GM21526 (cell line): ENCODE measurements at regions not wholly inside any gene's neighbourhood (a gene's known extent, or its start where the extent isn't known, plus 50 kb on each side); places are given as distances from the start of the nearest gene placed in this dataset.

ENCODE experiments used
- ATAC-seq: cut with Tn5 transposase; IDR thresholded peaks from one replicate; pipeline ENCODE4 v1.9.1; 2021; ENCODE audit warnings: moderate library complexity; ENCODE audit not compliant: unreplicated experiment, low FRiP score

GRCh38 chr22:49627217-49628181 lies 200.2 kb downstream of the BRD1 start:
- no peak for ATAC-seq

DNA sequence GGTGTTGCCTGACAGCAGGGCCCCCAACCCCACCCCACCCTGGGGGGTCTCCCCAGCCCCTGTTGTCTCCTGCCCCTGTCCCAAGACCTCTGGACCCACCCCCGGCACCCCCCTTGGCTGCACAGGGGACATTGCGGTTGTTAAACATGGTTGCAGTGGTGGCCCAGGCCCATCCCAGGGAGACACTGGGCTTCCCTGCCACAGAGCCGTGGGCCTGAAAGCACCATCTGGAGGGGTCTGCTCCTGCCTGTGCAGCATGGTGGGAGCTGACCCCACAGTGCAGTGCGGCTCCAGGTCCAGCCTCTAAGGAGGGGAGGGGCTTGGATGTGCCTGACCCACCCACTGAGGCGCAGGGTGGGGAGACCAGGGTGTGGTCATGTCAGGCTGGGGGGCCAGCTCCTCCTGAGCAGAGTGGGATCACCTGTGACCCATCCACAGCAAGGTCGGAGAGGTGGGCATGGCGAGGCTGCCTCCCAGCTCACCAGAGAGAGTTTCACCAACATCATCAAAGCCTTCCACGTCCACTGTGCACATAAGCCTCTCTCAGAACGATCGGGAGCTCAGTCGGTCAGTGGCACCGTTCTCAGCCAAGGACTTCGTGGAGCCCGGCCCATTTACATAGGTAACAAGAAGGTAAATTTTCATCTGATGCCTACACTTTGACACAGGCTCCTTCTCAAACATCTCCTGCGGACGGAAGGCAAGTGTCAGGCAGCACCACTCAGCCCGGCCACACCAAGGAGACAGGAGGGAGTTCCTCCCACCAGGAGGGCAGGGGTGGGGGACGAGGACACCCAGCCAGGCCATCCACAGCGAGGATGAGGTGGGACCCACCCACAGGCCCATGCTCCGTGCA lies 201.1 kb downstream of the BRD1 start:
- ATAC-seq = no peak

- ATAC-seq = no peak
Observed at GRCh38 chr22:49624421-49625177, 203.1 kb downstream of the BRD1 start.

- no peak for ATAC-seq
Observed at GRCh38 chr22:49623715-49624114, 204.0 kb downstream of the BRD1 start.

- no peak for ATAC-seq
Observed at GRCh38 chr22:49623176-49623575, 204.5 kb downstream of the BRD1 start.

- no peak for ATAC-seq
Observed at GRCh38 chr22:49622241-49623105, 205.2 kb downstream of the BRD1 start.

DNA sequence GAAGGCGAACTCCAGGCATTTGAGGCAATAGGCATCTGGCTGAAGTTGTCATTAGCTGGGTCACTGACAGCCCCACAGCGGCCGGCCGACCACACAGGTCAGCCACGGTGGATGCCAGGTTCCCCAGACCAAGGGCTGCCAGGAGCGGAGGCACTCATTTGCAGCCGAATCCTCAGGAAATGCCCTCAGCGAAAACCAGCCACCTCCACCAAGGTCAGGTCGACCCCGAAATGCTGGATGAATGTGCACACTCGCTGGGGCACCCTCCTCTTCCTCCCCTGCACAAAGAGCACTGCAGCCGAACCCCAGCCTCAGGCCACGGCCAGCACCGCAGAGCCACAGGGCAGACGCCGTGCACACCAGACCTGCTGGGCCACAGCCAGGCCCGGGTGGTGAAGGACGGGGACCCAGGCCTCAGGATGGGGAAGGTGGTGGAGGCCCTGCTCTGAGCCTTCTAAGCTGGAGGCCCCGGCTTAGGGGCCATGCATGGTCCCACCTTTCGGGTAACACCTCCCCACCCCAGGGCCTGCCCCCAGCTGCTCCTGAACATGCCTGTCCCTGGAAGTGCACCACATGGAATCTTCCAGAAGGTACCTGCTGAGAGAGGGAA lies 206.0 kb downstream of the BRD1 start:
- no peak for ATAC-seq

- ATAC-seq = no peak
Observed at GRCh38 chr22:49620666-49621065, 207.0 kb downstream of the BRD1 start.

DNA sequence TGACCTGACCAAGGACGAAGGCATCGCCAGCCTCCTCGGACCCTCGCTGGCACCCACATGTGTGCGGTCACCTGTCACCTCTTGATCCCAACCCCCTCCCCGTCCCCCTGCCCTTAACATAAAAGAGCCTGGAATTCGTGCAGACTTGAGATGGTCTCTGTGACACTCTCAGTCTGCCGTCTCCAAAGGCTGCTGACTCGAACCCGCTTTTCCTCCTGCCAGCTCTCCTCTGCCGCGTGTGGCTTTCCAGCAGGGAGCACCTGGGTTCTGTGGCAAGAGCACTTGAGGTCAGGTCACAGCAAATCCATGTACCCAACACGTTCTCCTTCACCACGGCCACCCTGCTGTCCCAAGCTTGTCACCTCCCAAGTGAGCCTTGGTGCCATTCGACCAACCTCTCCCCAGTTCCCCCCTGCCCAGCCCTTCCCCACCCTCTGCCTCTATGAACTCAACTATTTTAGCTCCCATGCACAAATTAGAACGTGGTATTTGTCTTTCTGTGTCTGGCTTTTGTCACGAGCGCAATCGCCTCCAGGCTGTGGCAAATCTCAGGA lies 207.6 kb downstream of the BRD1 start:
- ATAC-seq = no peak

DNA sequence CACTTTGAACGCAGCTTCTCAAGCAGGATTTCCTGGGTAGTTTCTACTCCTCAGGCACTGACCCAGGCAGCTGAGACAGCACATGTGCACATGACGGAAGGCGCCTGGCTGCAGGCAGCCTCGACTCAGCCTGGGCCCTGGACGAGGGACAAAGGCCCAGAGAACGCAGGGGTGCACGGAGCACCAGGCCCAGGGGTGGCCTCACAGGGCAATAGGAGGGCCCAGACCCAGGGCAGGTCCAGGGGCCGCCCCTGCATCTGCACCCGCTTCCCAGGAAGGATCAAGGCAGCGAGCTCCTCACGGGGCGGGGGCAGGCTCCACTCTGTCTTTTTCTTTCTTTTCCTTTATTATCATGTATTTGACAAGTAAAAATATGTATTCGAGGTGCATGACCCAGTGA lies 208.4 kb downstream of the BRD1 start:
- no peak for ATAC-seq

DNA sequence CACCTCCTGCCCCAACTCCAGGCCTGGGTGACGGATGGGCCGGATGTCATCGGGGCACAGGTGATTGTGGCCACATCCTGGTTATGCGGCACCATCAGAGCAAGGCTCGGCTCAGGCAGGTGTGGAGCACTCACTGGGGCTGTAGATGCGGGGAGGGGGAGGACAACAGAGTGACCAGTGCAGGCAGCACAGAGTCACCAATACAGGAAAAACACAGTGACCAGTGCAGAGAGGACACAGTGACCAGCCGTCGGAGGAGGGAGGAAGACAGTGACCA lies 209.1 kb downstream of the BRD1 start:
- no peak for ATAC-seq

- no peak for ATAC-seq
Observed at GRCh38 chr22:49617866-49618676, 209.6 kb downstream of the BRD1 start.

- ATAC-seq = no peak
Observed at GRCh38 chr22:49617264-49617663, 210.4 kb downstream of the BRD1 start.

- no peak for ATAC-seq
Observed at GRCh38 chr22:49616356-49617231, 211.1 kb downstream of the BRD1 start.

DNA sequence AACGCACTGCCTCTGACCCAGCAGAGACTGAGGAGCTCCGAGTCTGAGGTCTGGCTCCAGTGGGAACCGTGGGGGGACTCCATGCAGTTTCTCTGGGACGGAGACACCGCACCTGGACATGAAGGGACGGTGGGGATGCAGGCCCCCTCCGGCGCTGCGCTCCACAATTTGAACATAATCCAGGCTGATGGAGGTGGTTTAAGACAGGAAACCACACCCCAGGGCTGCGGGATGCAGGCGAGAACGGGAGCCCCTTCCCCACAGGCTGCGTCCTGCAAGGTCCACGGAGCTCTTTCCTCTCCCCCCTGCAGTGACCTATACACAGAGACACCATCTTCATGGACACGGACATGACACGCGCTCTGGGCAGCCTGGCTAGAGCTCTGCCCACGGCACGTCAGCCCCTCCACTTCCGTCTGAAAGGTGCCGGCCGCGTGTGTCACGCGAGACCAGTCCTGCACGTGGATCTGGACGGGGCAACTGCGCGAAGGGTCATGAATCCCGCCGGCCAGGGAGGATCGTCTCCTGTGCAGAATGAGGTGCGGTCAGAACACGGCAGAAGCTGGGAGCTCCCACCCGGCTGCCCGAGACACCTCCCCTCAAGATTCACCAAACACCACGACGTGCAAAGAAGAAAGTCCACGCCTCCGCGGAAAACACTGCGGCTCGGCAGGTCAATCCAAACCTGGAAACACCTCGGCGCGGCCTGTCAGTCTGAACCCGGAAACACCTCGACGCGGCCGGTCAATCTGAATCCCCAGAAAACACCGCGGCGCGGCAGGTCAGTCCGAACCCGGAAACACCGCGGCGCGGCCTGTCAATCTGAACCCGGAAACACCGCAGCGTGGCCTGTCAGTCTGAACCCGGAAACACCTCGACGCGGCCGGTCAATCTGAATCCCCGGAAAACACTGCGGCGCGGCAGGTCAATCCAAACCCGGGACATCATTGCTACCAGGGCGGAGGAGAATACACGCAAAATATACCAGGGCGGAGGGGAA lies 212.4 kb downstream of the BRD1 start:
- ATAC-seq = no peak

GRCh38 chr22:49613511-49614270 lies 214.0 kb downstream of the BRD1 start:
- ATAC-seq = no peak
